IPS-20b (cell line): ENCODE measurements at regions not wholly inside any gene's neighbourhood (a gene's known extent, or its start where the extent isn't known, plus 50 kb on each side); places are given as distances from the start of the nearest gene placed in this dataset.

Experiments
- H3K27ac ChIP-seq: one replicate; pipeline ENCODE4 v1.5.1; 2013; ENCODE audit warnings: low read length
- H3K27me3 ChIP-seq: 2 replicates; pipeline ENCODE4 v1.6.1; 2013; ENCODE audit warnings: mild to moderate bottlenecking, low read length, inconsistent platforms; ENCODE audit not compliant: insufficient read depth
- H3K36me3 ChIP-seq: 2 replicates; pipeline ENCODE4 v1.6.1; 2013; ENCODE audit warnings: low read depth, mild to moderate bottlenecking, inconsistent platforms, low read length, moderate library complexity; ENCODE audit not compliant: insufficient read depth
- H3K4me1 ChIP-seq: 2 replicates; pipeline ENCODE4 v1.6.1; 2013; ENCODE audit warnings: mild to moderate bottlenecking, control low read depth, inconsistent platforms, low read length, moderate library complexity; ENCODE audit not compliant: insufficient read depth
- H3K4me3 ChIP-seq: 2 replicates; pipeline ENCODE4 v1.5.1; 2013; ENCODE audit warnings: mild to moderate bottlenecking, low read length, inconsistent platforms
- H3K9ac ChIP-seq: 2 replicates; pipeline ENCODE4 v1.6.1; 2013; ENCODE audit warnings: low read depth, mild to moderate bottlenecking, inconsistent platforms, low read length, moderate library complexity
- H3K9me3 ChIP-seq: 2 replicates; pipeline ENCODE4 v1.6.1; 2013; ENCODE audit warnings: mild to moderate bottlenecking, low read depth, low read length, inconsistent platforms; ENCODE audit not compliant: insufficient read depth

GRCh38 chr10:2121929-2122328 lies 384.6 kb upstream of the ADARB2 start:
- Histone ChIP-seq H3K9ac (no peak overlapping the region), H3K9me3 (no peaks in the 10 kb centered on the region), H3K4me1 (no peaks in the 10 kb centered on the region), H3K27me3 (no peaks in the 10 kb centered on the region), H3K27ac (no peak overlapping the region), H3K4me3 (no peak overlapping the region), H3K36me3 (no peaks in the 10 kb centered on the region)

- no peak overlapping the region for H3K9ac ChIP-seq
- H3K27me3 ChIP-seq = no peaks in the 10 kb centered on the region
- no peak overlapping the region for H3K27ac ChIP-seq
- no peaks in the 10 kb centered on the region for H3K4me1 ChIP-seq
- no peaks in the 10 kb centered on the region for H3K36me3 ChIP-seq
- H3K9me3 ChIP-seq = no peaks in the 10 kb centered on the region
- H3K4me3 ChIP-seq = no peak overlapping the region
Measured at GRCh38 chr10:2121315-2121714, 384.0 kb upstream of the ADARB2 start.

- Histone ChIP-seq H3K27me3 (no peaks in the 10 kb centered on the region), H3K4me3 (no peak overlapping the region), H3K9me3 (no peaks in the 10 kb centered on the region), H3K9ac (no peak overlapping the region), H3K4me1 (no peaks in the 10 kb centered on the region), H3K36me3 (no peaks in the 10 kb centered on the region), H3K27ac (no peak overlapping the region)
Measured at GRCh38 chr10:2120746-2121145, 383.4 kb upstream of the ADARB2 start.

- Histone ChIP-seq H3K9me3 (no peaks in the 10 kb centered on the region), H3K4me3 (no peak overlapping the region), H3K9ac (no peak overlapping the region), H3K27ac (no peak overlapping the region), H3K27me3 (no peaks in the 10 kb centered on the region), H3K4me1 (no peaks in the 10 kb centered on the region), H3K36me3 (no peaks in the 10 kb centered on the region)
Measured at GRCh38 chr10:2119316-2119715, 382.0 kb upstream of the ADARB2 start.

GRCh38 chr10:2118201-2118600 lies 380.9 kb upstream of the ADARB2 start:
- Histone ChIP-seq H3K9me3 (no peaks in the 10 kb centered on the region), H3K36me3 (no peaks in the 10 kb centered on the region), H3K27ac (no peak overlapping the region), H3K9ac (no peak overlapping the region), H3K27me3 (no peaks in the 10 kb centered on the region), H3K4me3 (no peak overlapping the region), H3K4me1 (no peaks in the 10 kb centered on the region)

GRCh38 chr10:2117641-2118040 lies 380.3 kb upstream of the ADARB2 start:
- no peak overlapping the region for H3K4me3 ChIP-seq
- H3K4me1 ChIP-seq = no peaks in the 10 kb centered on the region
- no peaks in the 10 kb centered on the region for H3K27me3 ChIP-seq
- no peak overlapping the region for H3K9ac ChIP-seq
- no peak overlapping the region for H3K27ac ChIP-seq
- H3K36me3 ChIP-seq = no peaks in the 10 kb centered on the region
- H3K9me3 ChIP-seq = no peaks in the 10 kb centered on the region

- peaks cover 5% of the 10 kb centered on the region for H3K4me1 ChIP-seq
- no peaks in the 10 kb centered on the region for H3K36me3 ChIP-seq
- H3K9ac ChIP-seq = no peak overlapping the region
- no peaks in the 10 kb centered on the region for H3K27me3 ChIP-seq
- no peak overlapping the region for H3K27ac ChIP-seq
- no peaks in the 10 kb centered on the region for H3K9me3 ChIP-seq
- no peak overlapping the region for H3K4me3 ChIP-seq
Measured at GRCh38 chr10:2111965-2112364, 374.6 kb upstream of the ADARB2 start.

- Histone ChIP-seq H3K9me3 (no peaks in the 10 kb centered on the region), H3K27ac (no peak overlapping the region), H3K4me1 (peaks cover 5% of the 10 kb centered on the region), H3K36me3 (no peaks in the 10 kb centered on the region), H3K4me3 (no peak overlapping the region), H3K27me3 (no peaks in the 10 kb centered on the region), H3K9ac (no peak overlapping the region)
Measured at GRCh38 chr10:2108496-2108895, 371.2 kb upstream of the ADARB2 start.

GRCh38 chr10:2106641-2107040 lies 369.3 kb upstream of the ADARB2 start:
- H3K27ac ChIP-seq = no peak overlapping the region
- no peaks in the 10 kb centered on the region for H3K27me3 ChIP-seq
- no peak overlapping the region for H3K9ac ChIP-seq
- H3K4me1 ChIP-seq = peaks cover 5% of the 10 kb centered on the region
- H3K36me3 ChIP-seq = no peaks in the 10 kb centered on the region
- H3K9me3 ChIP-seq = no peaks in the 10 kb centered on the region
- H3K4me3 ChIP-seq = no peak overlapping the region

- no peak overlapping the region for H3K4me3 ChIP-seq
- H3K9ac ChIP-seq = no peak overlapping the region
- H3K9me3 ChIP-seq = no peaks in the 10 kb centered on the region
- H3K4me1 ChIP-seq = no peaks in the 10 kb centered on the region
- H3K27ac ChIP-seq = no peak overlapping the region
- H3K36me3 ChIP-seq = no peaks in the 10 kb centered on the region
- no peaks in the 10 kb centered on the region for H3K27me3 ChIP-seq
Measured at GRCh38 chr10:2099321-2099720, 362.0 kb upstream of the ADARB2 start.

- Histone ChIP-seq H3K9me3 (no peaks in the 10 kb centered on the region), H3K4me3 (no peak overlapping the region), H3K27ac (no peak overlapping the region), H3K36me3 (no peaks in the 10 kb centered on the region), H3K9ac (no peak overlapping the region), H3K27me3 (no peaks in the 10 kb centered on the region), H3K4me1 (no peaks in the 10 kb centered on the region)
Measured at GRCh38 chr10:2097937-2098336, 360.6 kb upstream of the ADARB2 start.

- H3K36me3 ChIP-seq = no peaks in the 10 kb centered on the region
- no peak overlapping the region for H3K4me3 ChIP-seq
- H3K27me3 ChIP-seq = no peaks in the 10 kb centered on the region
- no peak overlapping the region for H3K27ac ChIP-seq
- no peak overlapping the region for H3K9ac ChIP-seq
- no peaks in the 10 kb centered on the region for H3K9me3 ChIP-seq
- no peaks in the 10 kb centered on the region for H3K4me1 ChIP-seq
Measured at GRCh38 chr10:2094171-2094570, 356.8 kb upstream of the ADARB2 start.

- H3K9me3 ChIP-seq = no peaks in the 10 kb centered on the region
- H3K36me3 ChIP-seq = no peaks in the 10 kb centered on the region
- H3K27me3 ChIP-seq = no peaks in the 10 kb centered on the region
- H3K27ac ChIP-seq = no peak overlapping the region
- no peak overlapping the region for H3K9ac ChIP-seq
- no peak overlapping the region for H3K4me3 ChIP-seq
- no peaks in the 10 kb centered on the region for H3K4me1 ChIP-seq
Measured at GRCh38 chr10:2083591-2083990, 346.3 kb upstream of the ADARB2 start.
